ENCODE measurements at regions not wholly inside any gene's neighbourhood (a gene's known extent, or its start where the extent isn't known, plus 50 kb on each side); places are given as distances from the start of the nearest gene placed in this dataset.
"Not testable (repeated sequence)": the region's sequence is repeated elsewhere in the genome, so short reads cannot be mapped to it uniquely, and the experiment has no call there.

DNA sequence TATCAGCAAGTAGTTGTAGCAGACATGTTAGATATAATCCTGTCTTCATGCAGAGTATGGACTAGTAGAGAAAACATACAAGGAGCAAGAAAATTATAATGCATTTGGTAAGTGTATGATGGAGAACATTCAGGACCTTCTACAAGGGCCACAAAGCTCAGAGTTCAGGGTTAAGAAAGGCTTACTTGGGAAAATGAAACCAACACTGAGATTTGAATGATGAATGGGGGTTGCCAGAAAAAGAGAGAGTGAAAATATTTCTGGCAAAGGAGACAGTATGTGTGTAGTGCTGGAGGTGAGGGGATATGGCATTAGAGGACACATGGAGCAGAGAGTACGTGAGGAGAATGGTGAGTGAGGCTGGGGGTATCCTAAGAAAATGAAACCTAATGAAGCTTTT, 169.8 kb upstream of the STK32A start:
- DNase-seq, result no peak
- in situ Hi-C loops (cut with MboI; ENCODE audit: low pct_unique_long_range_greater_than_20kb, low sequenced_read_pairs), result no loop called here

DNA sequence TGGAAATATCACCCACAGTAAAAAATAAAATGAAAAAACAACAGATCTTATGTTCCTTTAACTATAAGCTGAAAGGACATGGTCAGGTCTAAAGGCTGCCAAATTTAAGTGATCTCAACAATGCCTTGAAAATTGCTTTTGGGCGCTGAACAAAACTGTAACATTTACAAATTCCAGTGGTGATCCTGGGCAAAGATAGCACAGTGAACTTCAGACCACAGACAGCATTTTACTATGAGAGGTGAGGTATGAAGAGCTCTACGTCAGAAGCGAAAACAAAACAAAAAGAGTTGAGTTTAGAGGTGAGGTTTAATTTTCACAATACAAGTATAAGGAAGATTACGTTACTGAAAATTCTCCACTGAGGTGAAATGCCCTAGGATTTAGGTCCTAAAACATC, 165.8 kb upstream of the STK32A start:
- in situ Hi-C loops (cut with MboI; ENCODE audit: low pct_unique_long_range_greater_than_20kb, low sequenced_read_pairs), result no loop called here
- DNase-seq, result no peak

DNA sequence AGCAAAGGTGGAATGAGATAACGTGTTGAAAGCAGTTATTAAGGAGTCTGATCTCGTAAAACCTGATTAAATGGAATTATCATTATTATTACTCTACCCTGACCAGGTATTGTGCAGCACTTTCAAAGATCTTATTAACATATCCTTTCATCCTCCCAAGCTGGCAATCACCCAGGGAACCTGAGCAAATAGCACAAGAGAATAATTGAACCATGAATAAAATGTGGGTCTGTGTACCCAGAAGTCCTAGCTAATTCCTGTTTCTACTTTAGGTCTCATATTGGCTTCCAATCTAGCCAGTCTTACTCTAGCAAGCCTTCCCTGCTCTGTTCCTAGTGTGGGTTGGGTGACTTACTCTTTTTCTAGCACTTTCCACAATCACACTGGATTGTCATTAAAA, 162.2 kb upstream of the STK32A start:
- no peak for DNase-seq
- in situ Hi-C loops (cut with MboI; ENCODE audit: low pct_unique_long_range_greater_than_20kb, low sequenced_read_pairs), result no loop called here

DNA sequence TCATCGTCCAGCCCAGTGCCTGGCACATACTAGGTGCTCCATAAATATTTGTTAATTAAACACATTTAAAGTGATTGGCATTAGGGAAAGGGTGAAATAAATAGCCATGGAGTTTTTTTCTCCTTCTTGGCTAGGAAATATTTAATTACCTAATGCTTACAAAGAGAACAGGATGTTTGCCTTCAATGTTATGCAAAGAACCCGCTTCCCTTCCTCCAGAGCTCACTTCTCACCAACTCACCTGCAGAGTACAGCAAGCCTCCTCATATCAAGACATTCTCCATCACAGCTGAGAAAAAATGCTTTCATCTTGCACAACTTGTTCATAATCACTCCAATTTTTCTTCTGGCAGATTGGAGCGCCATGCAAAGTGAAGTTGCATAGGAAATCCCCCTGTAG, 161.7 kb upstream of the STK32A start:
- DNase-seq, result no peak
- in situ Hi-C loops (cut with MboI; ENCODE audit: low pct_unique_long_range_greater_than_20kb, low sequenced_read_pairs), result no loop called here

DNA sequence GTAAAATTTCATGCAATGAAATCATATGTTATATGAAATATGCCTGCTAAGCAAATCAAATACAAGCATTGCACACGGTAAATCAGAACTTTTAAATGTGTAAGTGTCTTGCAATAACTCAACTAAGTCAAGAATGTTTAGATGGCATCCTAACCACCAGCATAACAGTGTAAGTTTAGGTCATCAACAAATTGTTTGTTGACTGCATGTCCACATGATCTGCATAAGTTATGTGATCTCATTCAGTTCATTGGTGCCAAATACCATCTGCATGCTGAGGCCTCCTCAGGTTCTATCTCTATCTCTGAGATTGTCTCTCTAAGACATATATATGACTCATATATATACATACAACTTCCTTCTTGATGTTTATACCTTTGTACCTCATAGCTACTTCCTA, 159.6 kb upstream of the STK32A start:
- DNase-seq, result no peak

DNA sequence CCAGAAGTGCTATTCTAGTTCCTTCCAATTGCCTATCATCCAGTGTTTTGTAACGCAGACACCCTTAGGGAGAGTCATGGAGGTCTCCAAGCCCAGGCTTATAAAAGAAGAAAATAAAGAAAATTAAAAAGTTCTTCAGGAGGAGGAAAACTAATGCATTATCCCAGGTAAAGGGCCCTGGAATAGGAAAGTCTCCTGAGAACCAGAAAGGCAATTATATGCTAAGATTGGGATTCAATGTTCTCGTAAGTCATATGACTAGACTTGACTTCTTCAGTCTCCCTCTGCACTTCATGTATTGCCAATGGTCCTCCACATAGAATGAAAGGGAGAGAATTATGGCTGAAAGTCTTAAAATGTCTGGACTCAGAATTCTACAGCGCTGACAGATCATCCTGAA, 154.4 kb upstream of the STK32A start:
- in situ Hi-C loops (cut with MboI; ENCODE audit: low pct_unique_long_range_greater_than_20kb, low sequenced_read_pairs), result no loop called here
- DNase-seq, result no peak

More for the DNA sequence above, 159.6 kb upstream of the STK32A start:
- in situ Hi-C loops (cut with MboI; ENCODE audit: low pct_unique_long_range_greater_than_20kb, low sequenced_read_pairs), result no loop called here

DNA sequence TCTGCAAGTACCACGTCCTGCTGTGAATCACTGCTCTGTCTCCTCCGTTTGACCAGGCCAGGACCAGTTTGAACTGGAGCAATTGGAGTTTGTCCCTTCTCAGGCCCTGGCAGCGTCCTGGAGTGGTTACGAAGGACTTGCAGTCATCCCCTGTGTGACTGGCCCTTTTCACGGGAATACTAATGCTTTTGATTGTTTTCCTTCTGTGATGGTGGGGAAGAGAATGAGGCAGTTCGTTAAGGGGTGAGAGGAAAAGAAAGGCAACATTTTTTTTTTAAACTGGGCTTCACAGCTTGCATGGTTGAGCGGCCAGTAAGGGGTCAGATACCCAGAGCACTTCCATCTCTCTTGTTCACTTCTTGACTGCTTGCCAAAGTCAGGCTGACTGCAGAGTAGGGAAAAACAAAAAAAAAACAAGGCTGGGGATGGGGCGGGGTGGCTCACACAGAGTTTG, 153.5 kb upstream of the STK32A start:
- in situ Hi-C loops (cut with MboI; ENCODE audit: low pct_unique_long_range_greater_than_20kb, low sequenced_read_pairs), result no loop called here
- no peak for DNase-seq

DNA sequence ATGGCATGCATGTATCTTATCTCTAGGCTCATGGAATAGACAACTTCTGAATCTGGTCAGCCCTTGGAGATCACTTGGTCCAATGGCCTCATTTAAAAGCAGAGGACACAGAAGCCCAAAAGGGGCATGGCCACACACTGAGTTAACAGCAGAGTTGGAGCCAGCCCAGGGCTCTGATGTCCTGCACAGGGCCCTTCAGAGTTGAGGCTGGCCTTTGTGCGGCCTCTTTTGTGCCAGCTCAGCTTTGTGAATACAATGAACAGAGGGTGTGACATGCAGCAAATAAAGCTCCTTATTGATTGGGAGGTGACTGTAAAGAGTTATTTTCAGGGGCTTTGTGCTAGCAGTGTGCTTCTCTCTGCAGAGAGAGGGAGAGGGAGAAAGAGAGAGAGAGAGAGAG, 150.1 kb upstream of the STK32A start:
- no peak for DNase-seq
- in situ Hi-C loops (cut with MboI; ENCODE audit: low pct_unique_long_range_greater_than_20kb, low sequenced_read_pairs), result no loop called here

DNA sequence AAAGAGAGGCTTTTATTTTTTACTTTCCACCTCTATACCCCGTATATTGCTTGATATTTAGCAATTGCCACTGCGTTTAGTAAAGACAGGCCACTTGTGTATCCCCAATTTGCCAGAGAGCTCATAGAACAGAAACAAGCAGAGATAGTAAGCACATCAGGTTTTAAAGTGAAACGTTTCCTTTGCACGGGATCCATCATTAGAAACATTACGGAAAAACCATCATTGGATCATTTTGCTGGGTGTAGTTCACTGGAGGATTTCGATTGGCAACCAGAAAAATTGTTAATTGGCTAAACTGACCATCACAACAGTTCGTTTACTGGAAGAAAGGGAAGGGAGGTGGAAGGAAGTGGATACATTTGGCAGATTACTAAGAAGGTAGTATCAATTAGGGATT, 149.4 kb upstream of the STK32A start:
- in situ Hi-C loops (cut with MboI; ENCODE audit: low pct_unique_long_range_greater_than_20kb, low sequenced_read_pairs), result no loop called here
- DNase-seq, result no peak

DNA sequence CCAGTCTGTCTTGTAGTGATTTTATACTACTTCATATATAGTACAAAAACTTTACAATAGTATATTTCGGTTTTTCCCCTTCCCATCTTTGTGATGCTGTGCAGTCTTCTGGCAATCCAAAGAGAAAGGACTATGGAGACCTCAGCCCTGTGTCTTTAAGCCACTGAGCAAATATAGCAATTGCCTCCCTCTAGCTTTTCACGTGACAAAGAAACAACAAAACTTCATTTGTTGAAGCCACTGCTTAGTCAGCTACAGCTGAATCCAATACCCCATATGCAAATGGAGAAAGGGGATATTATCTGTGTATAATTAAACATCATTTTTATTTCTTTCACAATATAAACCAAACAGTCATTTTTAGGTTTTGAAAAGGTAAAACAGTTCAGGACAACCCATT, 142.8 kb upstream of the STK32A start:
- no peak for DNase-seq
- in situ Hi-C loops (cut with MboI; ENCODE audit: low pct_unique_long_range_greater_than_20kb, low sequenced_read_pairs), result no loop called here

DNA sequence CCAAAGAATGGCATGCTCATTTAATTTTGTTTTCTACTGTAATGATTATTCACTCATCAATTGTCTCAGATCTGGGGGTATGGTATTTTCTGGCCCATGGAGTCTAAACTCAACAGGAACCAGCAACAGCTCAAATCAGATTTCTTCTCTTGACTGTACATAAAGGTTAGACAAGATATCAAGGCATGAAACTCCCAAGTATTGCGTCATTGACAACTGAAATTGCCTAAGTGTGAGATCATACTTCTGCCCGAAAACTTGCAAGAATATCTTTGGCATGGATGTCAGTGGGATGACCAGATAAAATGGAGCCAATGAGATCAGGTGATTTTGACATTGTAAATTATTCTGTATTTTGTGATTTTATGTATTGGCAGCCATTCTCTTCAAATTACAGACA, 141.7 kb upstream of the STK32A start:
- in situ Hi-C loops (cut with MboI; ENCODE audit: low pct_unique_long_range_greater_than_20kb, low sequenced_read_pairs), result no loop called here
- DNase-seq, result no peak

DNA sequence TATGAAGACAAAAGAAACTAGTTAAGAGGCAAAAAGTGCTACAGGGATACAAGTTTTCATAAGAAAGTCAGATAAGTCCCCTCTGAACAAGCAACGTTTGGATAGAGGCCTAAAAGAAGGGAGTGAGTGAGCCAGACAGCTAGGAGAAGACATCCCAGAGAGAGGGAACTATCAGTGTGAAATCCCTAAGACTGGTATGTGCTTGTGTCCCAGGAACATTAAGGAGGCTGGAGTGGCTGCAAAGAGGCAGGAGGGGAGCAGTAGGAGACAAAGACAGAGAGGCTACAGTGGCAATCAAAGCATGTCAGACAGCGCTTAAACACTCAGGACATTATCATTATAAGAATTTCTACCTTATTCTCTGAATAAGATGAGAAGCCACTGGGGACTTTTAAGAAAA, 139.1 kb upstream of the STK32A start:
- no peak for DNase-seq
- in situ Hi-C loops (cut with MboI; ENCODE audit: low pct_unique_long_range_greater_than_20kb, low sequenced_read_pairs), result no loop called here

DNA sequence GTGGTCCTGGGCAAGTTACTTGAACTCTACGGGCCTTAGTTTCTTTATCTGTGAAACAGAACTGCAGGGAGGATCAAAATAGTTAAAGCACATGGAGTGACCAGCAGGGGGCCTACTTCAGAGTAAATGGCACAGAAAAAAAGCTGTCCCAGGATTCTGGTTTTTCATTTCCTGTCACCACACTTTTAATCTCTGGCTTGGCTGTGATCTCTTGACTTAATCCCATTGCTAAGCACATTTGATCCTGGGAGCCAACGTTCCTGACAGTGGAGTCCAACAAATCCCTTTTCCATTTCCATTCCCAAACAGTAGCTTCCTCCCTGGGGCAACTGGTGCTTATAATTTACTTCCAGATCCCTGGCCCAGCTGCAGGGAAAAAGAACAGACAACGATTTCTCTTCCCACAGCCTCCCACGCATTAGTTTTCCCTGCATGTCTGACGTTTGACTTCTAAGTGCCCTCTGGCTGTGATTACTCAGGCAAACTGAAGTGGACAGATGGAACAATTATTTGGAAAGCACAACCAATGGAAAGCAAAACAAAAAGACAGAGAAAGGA, 136.5 kb upstream of the STK32A start:
- in situ Hi-C loops (cut with MboI; ENCODE audit: low pct_unique_long_range_greater_than_20kb, low sequenced_read_pairs), result no loop called here
- DNase-seq, result peak; percentile 25

DNA sequence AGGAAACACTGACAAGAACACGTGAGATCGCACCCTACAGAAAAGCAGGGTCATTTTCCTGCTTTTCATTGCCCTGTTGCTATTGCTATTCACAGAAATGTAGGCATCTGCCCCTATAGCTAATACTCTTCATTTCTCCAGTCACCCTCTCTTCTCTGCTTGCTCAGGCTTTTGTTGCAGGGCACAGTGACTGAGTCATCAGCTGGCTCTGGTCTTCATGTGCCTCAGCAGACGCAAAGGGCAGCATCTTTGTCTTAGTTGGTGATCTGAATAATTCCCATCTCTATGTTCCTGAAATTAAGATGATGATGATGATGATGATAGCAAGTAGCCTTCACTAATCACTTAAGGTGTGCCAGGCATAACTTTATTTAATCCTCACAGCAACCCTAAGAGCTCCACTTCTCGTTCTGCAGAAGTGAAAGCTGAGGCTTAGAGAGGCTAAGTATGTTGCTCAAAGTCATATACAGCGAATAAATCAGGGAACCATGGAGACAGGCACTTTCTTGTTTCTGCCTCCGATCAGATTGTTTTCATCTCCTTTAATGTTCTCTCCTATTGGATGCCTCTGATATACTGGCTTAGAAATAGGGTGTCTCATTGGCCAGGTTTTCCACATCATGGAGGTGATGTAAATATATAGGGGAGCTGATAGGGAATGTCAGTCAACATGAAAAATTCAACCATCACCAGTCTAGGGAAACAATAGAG, 133.0 kb upstream of the STK32A start:
- DNase-seq, result no peak
- in situ Hi-C loops (cut with MboI; ENCODE audit: low pct_unique_long_range_greater_than_20kb, low sequenced_read_pairs), result no loop called here

DNA sequence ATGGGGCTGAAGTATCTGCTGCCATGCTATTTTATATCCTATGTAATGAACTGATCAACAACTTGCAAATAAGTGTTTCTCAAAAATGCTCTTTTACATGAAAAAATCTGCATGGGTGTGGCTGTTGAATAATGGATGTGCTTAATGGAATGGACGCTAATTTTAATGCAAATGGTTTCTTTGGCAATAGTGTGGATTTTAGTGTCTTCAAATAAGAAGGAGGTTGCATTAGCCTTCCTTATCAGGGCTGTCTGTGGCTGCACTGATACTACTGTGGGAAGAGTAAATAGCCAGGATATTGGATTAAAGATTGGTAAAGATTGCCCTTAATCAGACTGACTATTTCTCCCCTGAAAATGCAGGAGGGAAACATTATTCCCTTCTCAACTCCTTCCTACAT, 121.9 kb upstream of the STK32A start:
- DNase-seq, result no peak
- in situ Hi-C loops (cut with MboI; ENCODE audit: low pct_unique_long_range_greater_than_20kb, low sequenced_read_pairs), result no loop called here

DNA sequence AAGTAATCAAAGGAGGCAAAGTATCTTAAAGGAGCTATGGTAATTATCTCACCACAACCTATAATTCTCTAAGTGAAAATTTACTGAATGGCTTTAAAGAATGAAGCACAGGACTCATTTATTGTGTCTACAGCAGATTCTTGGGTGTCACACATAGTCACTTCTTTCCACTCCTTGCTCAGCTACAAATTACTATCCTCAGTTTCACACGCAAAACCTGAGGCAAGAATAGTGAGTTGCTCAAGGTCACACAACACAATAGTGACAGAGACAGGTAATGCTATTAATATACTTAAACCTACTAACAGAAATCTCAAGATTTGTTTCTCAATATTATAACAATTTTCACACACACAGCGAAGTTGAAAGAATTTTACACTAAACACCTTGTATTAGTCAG, 120.9 kb upstream of the STK32A start:
- no peak for DNase-seq
- in situ Hi-C loops (cut with MboI; ENCODE audit: low pct_unique_long_range_greater_than_20kb, low sequenced_read_pairs), result no loop called here

DNA sequence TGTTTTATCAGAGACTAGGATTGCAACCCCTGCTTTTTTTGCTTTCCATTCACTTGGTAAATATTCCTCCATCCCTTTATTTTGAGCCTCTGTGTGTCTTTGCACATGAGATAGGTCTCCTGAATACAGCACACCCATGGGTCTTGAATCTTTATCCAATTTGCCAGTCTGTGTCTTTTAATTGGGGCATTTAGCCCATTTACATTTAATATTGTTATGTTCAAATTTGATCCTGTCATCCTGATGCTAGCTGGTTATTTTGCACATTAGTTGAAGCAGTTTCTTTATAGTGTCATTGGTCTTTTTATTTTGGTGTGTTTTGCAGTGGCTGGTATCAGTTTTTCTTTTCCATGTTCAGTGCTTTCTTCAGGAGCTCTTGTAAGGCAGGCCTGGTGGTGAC, 95.1 kb upstream of the STK32A start:
- in situ Hi-C loops (cut with MboI; ENCODE audit: low pct_unique_long_range_greater_than_20kb, low sequenced_read_pairs); DNase-seq: not testable (repeated sequence)

DNA sequence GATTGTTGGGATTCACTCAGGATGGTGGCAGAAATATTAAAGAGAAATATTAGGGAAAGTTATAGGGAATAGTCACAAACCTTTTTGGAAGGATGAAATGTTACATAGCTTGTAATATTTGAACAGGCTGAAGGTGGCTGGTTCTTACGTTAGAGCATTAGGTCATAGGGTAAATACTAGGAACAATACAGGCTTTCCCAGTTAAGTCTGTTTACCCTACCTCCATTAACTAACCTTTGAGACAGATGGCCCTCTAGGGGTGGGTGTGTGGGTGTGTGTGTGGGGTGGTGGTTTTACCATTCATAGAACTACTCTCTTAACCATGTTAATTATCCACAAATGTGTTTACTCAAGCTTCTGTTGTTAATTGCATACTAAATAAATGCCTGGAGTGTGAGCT, 94.3 kb upstream of the STK32A start:
- in situ Hi-C loops (cut with MboI; ENCODE audit: low pct_unique_long_range_greater_than_20kb, low sequenced_read_pairs), result no loop called here
- no peak for DNase-seq

DNA sequence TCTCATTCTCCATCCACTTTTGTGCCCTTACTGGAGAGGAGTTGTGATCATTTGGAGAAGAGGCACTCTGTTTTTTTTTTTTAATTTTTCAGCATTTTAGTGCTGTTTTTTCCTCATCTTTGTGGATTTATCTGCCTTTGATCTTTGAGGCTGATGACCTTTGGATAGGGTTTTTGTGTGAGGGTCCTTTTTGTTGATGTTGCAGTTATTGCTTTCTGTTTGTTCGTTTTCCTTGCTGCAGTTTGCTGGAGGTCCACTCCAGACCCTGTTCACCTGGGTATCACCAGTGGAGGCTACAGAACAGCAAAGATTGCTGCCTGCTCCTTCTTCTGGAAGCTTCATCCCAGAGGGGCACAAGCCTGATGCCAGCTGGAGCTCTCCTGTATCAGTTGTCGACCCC, 93.2 kb upstream of the STK32A start:
- in situ Hi-C loops (cut with MboI; ENCODE audit: low pct_unique_long_range_greater_than_20kb, low sequenced_read_pairs); DNase-seq: not testable (repeated sequence)

DNA sequence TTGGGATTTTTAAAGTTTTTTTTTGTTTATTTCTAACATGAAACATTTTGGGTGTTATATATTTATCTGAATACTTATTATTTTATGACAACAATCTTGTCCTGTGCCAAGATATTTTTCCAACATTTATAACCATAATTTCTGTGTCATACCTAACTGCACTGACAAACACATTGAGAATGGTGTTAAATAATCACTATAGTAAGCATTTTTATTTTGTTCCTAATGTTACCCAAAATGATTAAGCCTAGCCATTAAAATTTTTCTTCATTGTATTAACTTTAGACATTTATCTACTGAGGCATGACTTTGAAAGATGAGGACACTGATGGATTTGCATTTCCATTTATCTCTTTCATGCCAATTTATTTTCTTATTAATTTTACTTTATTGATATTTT, 91.6 kb upstream of the STK32A start:
- in situ Hi-C loops (cut with MboI; ENCODE audit: low pct_unique_long_range_greater_than_20kb, low sequenced_read_pairs), result no loop called here
- no peak for DNase-seq

DNA sequence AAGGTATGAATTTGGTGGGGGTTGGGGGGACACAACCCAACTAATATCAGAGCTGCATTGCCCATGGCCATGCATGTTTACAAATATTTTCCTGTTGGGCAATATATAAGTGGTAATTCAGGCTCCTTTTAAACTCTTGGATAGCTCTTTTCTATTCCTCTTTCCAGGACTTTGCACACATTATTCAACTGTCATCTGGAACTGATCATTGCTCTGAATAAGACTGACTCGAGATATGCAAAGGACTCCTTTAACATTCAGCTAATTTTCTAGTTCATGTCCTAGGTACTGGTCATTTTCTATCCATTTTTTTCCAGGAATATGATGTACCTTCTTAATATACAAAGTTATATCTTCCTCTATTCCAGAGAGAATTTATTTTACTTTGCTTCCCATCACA, 89.5 kb upstream of the STK32A start:
- no peak for DNase-seq
- in situ Hi-C loops (cut with MboI; ENCODE audit: low pct_unique_long_range_greater_than_20kb, low sequenced_read_pairs), result no loop called here

Measured in KBM-7 (cell line).